NCI-H524 (cell line): ENCODE measurements at regions not wholly inside any gene's neighbourhood (a gene's known extent, or its start where the extent isn't known, plus 50 kb on each side); places are given as distances from the start of the nearest gene placed in this dataset.
"Not testable (repeated sequence)": the region's sequence is repeated elsewhere in the genome, so short reads cannot be mapped to it uniquely, and the experiment has no call there.

Experiments used
- DNase-seq, 2 experiments: peaks; one replicate each; lab custom pipeline; 2025; lab: John Stamatoyannopoulos, UW

- DNase-seq, result no peak
Observed at GRCh38 chr2:2896011-2896410, 481.6 kb downstream of the EIPR1 start.

DNA sequence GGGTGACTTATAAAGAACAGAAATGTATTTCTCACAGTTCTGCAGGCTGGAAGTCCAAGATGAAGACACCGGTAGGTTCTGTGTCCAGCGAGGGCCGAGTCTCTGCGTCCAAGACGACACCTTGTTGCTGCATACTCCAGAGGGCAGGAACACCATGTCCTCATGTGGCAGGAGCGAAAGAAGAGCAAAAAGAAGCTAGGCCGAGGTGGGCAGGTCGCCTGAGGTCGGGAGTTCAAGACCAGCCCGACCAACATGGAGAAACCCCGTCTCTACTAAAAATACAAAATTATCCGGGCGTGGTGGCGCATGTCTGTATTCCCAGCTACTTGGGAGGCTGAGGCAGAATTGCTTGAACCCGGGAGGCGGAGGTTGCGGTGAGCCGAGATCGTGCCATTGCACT is 483.6 kb downstream of the EIPR1 start:
- DNase-seq, result not testable (repeated sequence)

DNA sequence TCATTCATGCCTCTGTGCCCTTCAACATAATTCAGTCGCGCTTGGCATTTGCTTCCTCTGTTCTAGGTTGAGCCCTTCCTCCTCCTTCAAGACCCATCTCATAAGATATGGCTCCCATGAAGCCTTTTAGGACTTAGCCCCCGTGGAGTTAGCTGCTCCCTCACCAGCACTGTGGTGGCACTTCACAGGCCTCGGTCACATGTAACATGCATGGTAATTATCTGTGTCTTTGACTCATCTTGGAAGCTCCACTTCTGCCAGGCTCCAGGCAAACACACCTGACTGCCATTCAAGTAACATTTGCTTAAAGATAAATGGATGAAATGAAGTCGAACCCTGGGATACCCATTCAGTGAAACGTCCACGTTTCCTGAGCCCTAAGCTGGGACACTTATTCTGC is 484.7 kb downstream of the EIPR1 start:
- DNase-seq, result no peak

GRCh38 chr2:2892378-2892777 is 485.2 kb downstream of the EIPR1 start:
- DNase-seq, result no peak

- DNase-seq, result no peak
Observed at GRCh38 chr2:2890901-2891300, 486.7 kb downstream of the EIPR1 start.

GRCh38 chr2:2890246-2890645 is 487.4 kb downstream of the EIPR1 start:
- DNase-seq, result no peak

DNA sequence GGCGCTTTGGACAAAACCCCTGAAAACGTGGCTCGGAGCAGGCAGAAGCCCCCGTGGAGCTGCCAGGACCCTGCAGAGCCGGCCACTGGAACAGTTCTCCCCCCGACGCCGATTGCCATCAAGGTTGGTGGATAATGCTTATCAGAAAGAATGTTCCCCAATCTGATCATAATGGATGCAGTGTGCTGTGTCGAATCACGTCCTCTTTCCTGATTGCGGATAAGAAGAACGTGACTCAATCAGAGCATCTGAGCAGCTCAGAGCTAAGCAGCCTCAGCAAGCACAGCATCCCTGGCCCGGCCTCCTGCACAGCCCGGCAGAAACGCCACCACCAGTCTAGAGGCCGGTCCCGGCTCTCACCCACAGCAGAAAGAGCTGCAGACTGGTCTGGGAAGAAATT is 488.0 kb downstream of the EIPR1 start:
- DNase-seq, result no peak

DNA sequence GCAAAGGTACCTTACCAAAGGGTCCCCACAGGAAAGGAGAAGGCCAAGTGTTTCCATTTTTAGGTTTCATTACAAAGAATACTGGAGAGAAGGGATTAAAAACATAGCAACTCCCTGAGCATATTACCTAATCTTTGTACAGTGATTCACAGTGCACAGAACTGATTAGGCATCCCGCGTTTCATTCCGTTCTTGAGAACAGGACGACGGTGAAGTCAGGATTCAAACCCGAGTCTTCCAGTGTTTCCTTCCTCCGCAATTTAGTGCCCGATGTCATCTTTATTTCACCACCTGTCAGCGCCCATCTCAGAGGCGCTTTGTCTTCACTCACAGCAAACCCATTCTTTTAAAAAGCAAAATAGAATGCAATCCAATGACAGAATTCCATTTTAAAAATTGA is 488.5 kb downstream of the EIPR1 start:
- no peak for DNase-seq

GRCh38 chr2:2887772-2888387 is 489.7 kb downstream of the EIPR1 start:
- DNase-seq, result no peak

DNA sequence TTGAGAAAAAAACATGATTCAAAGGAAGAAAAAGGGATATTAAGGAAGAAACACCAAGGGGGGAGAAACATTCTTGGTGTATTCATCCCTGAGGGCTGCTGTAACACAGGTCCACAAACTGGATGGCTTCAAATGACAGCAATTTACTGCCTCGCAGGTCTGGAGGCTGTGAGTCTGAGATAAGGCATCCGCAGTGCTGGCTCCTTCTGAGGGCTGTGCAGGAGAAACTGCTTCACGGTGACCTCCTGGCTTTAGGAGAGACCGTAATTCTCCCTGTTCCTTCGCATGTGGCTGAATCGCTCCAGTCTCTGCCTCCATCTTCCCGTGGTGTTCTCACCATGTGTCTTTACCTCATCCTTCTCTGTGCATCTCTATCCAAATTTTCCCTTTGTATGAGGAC is 490.7 kb downstream of the EIPR1 start:
- DNase-seq, result no peak

GRCh38 chr2:2881499-2881898 is 496.1 kb downstream of the EIPR1 start:
- no peak for DNase-seq

GRCh38 chr2:2880938-2881337 is 496.7 kb downstream of the EIPR1 start:
- DNase-seq, result no peak

DNA sequence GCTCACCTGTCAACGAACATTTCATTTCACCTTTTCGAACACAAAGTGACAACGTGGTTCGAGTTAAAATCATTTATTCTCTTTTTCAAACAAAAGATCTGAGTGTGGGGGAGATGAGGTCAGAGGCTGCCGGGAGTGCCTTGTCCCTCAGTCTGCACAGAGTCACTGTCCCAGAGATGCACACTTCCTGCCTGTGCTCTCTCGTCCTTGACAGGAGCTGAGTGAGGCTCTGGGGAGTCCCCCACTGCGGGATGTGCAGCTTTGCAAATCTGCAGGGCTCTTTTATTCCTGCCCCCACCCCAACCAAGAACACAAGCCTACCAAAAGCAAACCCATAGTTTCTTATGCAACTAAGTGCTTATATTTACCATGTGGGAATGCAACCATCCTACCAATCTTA is 497.8 kb downstream of the EIPR1 start:
- no peak for DNase-seq

DNA sequence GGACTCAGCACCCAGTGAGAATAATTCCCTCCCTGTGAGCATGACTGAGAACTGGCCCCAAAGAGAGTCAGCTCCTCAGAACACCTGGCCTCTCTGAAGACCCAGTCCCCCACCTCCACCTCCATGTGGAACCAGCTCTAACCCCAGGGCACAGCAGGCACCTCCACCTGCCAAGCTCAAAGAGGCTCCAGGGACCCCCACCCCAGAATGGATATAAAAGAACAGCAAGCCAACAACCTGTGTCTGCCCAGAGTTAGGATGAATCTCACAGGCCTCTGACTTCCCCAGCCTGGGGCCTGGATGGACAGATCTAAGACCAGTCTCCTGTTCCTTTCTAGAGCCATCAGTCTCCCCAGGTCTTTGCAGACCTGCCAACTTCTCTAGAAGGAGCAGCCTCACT is 498.5 kb downstream of the EIPR1 start:
- no peak for DNase-seq

GRCh38 chr2:2877427-2877826 is 500.2 kb downstream of the EIPR1 start:
- no peak for DNase-seq

DNA sequence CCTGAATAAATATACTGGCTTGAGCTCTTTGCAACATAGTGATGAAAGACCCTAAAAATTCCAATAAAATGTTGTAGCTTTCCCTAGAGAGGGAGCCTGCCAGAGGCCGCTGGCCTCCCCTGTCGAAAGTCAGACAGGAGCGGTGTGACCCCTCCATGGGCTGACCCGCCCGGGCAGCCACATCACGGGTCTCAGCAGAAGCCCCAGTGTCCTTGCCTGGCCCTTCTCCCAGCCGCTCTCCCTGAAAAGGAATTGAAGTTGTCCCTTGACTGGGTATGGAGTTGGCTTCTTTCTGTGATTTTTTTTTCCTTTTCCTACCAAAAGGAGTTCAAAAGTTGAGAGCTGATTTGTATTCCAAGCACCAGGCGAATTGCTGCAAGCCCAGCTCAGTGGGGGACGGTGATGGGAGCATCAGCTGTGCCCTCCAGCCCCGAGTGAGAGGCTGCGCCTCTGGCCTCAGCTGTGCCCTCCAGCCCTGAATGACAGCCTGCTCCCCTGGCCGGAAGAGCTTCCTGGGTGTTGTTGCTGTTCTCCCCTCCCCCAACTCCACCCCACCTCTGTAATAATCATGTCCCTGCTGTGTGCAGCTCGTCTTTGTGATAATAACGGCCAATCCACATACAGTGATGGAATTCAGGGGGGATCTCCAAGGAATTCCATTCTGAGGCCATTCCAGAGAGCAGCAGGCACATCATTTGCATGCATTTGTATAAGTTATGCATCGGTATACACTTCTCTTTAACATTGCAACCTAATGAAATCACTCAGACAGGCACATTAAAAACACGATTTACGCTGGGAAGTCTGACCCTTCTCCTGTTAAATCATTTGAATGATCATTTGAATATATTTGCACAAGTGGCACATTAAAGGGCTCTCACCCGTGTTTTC is 501.0 kb downstream of the EIPR1 start:
- DNase-seq, result no peak

- no peak for DNase-seq
Observed at GRCh38 chr2:2875831-2876230, 501.8 kb downstream of the EIPR1 start.

DNA sequence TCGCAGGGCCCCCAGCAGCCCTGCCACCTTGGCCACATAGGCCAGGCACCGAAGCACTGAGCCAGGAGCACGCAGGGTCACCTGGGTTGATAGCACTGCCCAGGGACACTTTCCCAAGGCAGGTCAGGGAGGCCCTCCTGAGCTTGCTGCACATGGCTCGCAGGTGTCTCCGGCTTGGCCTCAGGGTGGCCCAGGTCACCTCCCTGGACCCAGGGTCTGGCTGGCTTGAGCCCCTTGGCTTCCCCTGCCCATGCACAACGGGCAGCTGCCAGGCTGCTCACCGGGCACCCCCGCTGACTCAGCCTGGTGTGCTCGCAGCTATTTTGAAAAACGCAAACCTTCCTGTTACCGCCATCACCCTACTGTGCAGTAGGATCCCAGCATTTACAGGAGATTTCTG is 502.3 kb downstream of the EIPR1 start:
- DNase-seq, result no peak

- no peak for DNase-seq
Observed at GRCh38 chr2:2874805-2875204, 502.8 kb downstream of the EIPR1 start.

GRCh38 chr2:2874341-2874740 is 503.3 kb downstream of the EIPR1 start:
- DNase-seq, result no peak

DNA sequence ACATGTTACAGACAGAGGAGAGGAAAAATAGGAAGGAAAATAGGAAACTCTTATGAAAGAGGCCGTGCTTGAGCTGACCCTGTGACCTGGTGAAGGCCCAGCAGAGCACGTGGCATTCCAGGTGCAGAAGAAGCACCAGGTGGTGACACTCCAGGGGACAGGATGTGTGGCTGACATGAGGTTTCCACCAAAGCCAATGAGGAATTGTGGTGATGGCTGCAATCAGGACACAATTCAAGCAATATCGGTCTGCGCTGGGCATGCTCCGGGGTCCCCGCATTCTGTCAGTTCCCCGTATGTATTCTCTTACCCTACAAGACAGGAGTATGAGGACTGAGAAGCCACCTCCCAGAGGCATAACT is 504.2 kb downstream of the EIPR1 start:
- DNase-seq, result no peak

- no peak for DNase-seq
Observed at GRCh38 chr2:2872713-2873449, 504.7 kb downstream of the EIPR1 start.

DNA sequence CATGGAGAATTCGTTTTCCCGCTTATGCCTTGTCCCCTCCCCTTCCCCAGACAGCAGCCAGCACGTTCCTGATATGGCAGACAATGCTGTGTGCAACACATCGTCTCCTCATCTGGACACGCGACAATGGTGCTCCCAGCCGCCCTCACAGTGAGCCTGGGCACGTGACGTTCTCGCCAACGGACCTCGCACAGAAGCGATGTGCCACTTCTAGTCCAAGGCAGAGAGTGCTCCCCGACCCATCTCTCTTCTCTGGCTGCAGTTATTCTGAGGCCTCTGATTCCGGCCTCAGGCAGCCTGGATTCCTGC is 505.4 kb downstream of the EIPR1 start:
- DNase-seq, result no peak
